Neural cell (in vitro differentiated cells): ENCODE measurements at regions not wholly inside any gene's neighbourhood (a gene's known extent, or its start where the extent isn't known, plus 50 kb on each side); places are given as distances from the start of the nearest gene placed in this dataset.

Source experiments
- H2AFZ ChIP-seq: fragments of 200-600, 300-800 bp; sonication (generic), shearing (Covaris generic); 2 replicates; pipeline ENCODE4 v1.6.0; 2014; ENCODE audit warnings: low read depth, mild to moderate bottlenecking, antibody characterized with exemption, low read length, moderate library complexity
- H3F3A ChIP-seq: fragments of 200-600 bp; shearing (Covaris generic); 2 replicates; pipeline ENCODE4 v1.6.1; 2016; ENCODE audit warnings: mild to moderate bottlenecking, moderate library complexity, mixed read lengths, antibody characterized with exemption, low read length; ENCODE audit not compliant: insufficient read depth, poor library complexity, severe bottlenecking
- H3K27ac ChIP-seq: fragments of 200-600, 300-800 bp; sonication (generic), shearing (Covaris generic); 2 replicates; pipeline ENCODE4 v1.5.1; 2014; ENCODE audit warnings: mild to moderate bottlenecking, low read length, moderate library complexity
- H3K27me3 ChIP-seq: fragments of 300-800, 200-600 bp; sonication (generic), shearing (Covaris generic); 2 replicates; pipeline ENCODE4 v1.6.0; 2014; ENCODE audit warnings: mild to moderate bottlenecking, low read depth, low read length, moderate library complexity; ENCODE audit not compliant: insufficient read depth
- H3K36me3 ChIP-seq: fragments of 300-800, 200-600 bp; sonication (generic), shearing (Covaris generic); 2 replicates; pipeline ENCODE4 v1.5.1; 2014; ENCODE audit warnings: mild to moderate bottlenecking, antibody characterized with exemption, low read length, moderate library complexity; ENCODE audit not compliant: insufficient read depth
- H3K4me2 ChIP-seq: fragments of 300-800, 200-600 bp; sonication (generic), shearing (Covaris generic); 2 replicates; pipeline ENCODE4 v1.6.0; 2014; ENCODE audit warnings: mild to moderate bottlenecking, low read length
- H3K4me3 ChIP-seq: fragments of 300-800, 200-600 bp; sonication (generic), shearing (Covaris generic); 2 replicates; pipeline ENCODE4 v1.5.1; 2014; ENCODE audit warnings: mild to moderate bottlenecking, low read length, moderate library complexity
- H3K79me2 ChIP-seq: fragments of 200-600 bp; shearing (Covaris generic); replicated peaks from 2 replicates; pipeline ENCODE4 v1.6.0; 2014; ENCODE audit warnings: mild to moderate bottlenecking, low read length, moderate library complexity; ENCODE audit not compliant: insufficient read depth
- H3K9ac ChIP-seq: fragments of 300-800, 200-600 bp; sonication (generic), shearing (Covaris generic); 2 replicates; pipeline ENCODE4 v1.6.1; 2016; ENCODE audit warnings: mild to moderate bottlenecking, low read length, mixed read lengths
- H3K9me2 ChIP-seq: fragments of 200-600 bp; shearing (Covaris generic); 2 replicates; pipeline ENCODE4 v1.6.1; 2016; ENCODE audit warnings: mild to moderate bottlenecking, low read length, mixed read lengths; ENCODE audit not compliant: insufficient read depth
- H3K9me3 ChIP-seq: fragments of 200-600, 300-800 bp; sonication (generic), shearing (Covaris generic); 2 replicates; pipeline ENCODE4 v1.6.1; 2016; ENCODE audit warnings: mild to moderate bottlenecking, mixed run types, low read length, moderate library complexity, mixed read lengths
- H4K20me1 ChIP-seq: fragments of 200-600 bp; shearing (Covaris generic); 2 replicates; pipeline ENCODE4 v1.6.1; 2016; ENCODE audit warnings: mild to moderate bottlenecking, mixed run types; ENCODE audit not compliant: insufficient read depth
- CTCF ChIP-seq: fragments of 450-650 bp; IDR thresholded peaks from 2 replicates; pipeline ENCODE4 v1.5.1; 2014; ENCODE audit warnings: antibody characterized with exemption, mild to moderate bottlenecking, moderate library complexity; ENCODE audit not compliant: poor library complexity, severe bottlenecking
- EP300 ChIP-seq: fragments of 450-650 bp; conservative IDR thresholded peaks from 2 replicates; pipeline ENCODE4 v1.6.1; 2014; ENCODE audit warnings: antibody characterized with exemption, mild to moderate bottlenecking, moderate library complexity; ENCODE audit not compliant: poor library complexity, severe bottlenecking
- EZH2 ChIP-seq: fragments of 200-600, 300-800 bp; shearing (Covaris generic), sonication (generic); IDR thresholded peaks from 2 replicates; pipeline ENCODE4 v1.6.1; 2014; ENCODE audit warnings: antibody characterized with exemption, low read length, borderline replicate concordance, mild to moderate bottlenecking; ENCODE audit not compliant: insufficient read depth, poor library complexity, severe bottlenecking
- MXI1 ChIP-seq: fragments of 450-650 bp; conservative IDR thresholded peaks from 2 replicates; pipeline ENCODE4 v1.6.1; 2014; ENCODE audit warnings: antibody characterized with exemption, mild to moderate bottlenecking; ENCODE audit not compliant: poor library complexity, severe bottlenecking
- POLR2AphosphoS5 ChIP-seq: IDR thresholded peaks from 2 replicates; pipeline ENCODE4 v1.6.1; 2012
- RAD21 ChIP-seq: fragments of 450-650 bp; conservative IDR thresholded peaks from 2 replicates; pipeline ENCODE4 v1.6.1; 2014; ENCODE audit warnings: antibody characterized with exemption, mild to moderate bottlenecking, moderate library complexity
- REST ChIP-seq: IDR thresholded peaks from 2 replicates; pipeline ENCODE4 v1.6.1; 2012; ENCODE audit warnings: borderline replicate concordance
- SMC3 ChIP-seq: fragments of 450-650 bp; conservative IDR thresholded peaks from 2 replicates; pipeline ENCODE4 v1.6.1; 2014; ENCODE audit warnings: antibody characterized with exemption, mild to moderate bottlenecking, moderate library complexity; ENCODE audit not compliant: poor library complexity
- TAF1 ChIP-seq: IDR thresholded peaks from 2 replicates; pipeline ENCODE4 v1.6.1; 2012; ENCODE audit warnings: low read depth

GRCh38 chr16:73215678-73216377 is 167.9 kb upstream of the ZFHX3 start:
- H3K9me2 ChIP-seq: no peaks in the 10 kb centered on the region
- no peak overlapping the region for H3K4me3 ChIP-seq
- H3K4me2 ChIP-seq: no peak overlapping the region
- no peaks in the 10 kb centered on the region for H3F3A ChIP-seq
- no peaks in the 10 kb centered on the region for H3K27me3 ChIP-seq
- H4K20me1 ChIP-seq: no peaks in the 10 kb centered on the region
- no peak overlapping the region for H3K27ac ChIP-seq
- H3K9ac ChIP-seq: no peak overlapping the region
- no peaks in the 10 kb centered on the region for H3K9me3 ChIP-seq
- no peaks in the 10 kb centered on the region for H3K36me3 ChIP-seq
- no peaks in the 10 kb centered on the region for H3K79me2 ChIP-seq
- no peak for TF ChIP-seq TAF1
- TF ChIP-seq REST: no peak
- no peak for TF ChIP-seq POLR2AphosphoS5
- no peak for TF ChIP-seq SMC3
- no peak for TF ChIP-seq RAD21
- no peak overlapping the region for H2AFZ ChIP-seq

GRCh38 chr16:73214825-73215677 is 167.1 kb upstream of the ZFHX3 start:
- H3K27ac ChIP-seq: no peak overlapping the region
- no peak overlapping the region for H2AFZ ChIP-seq

More at GRCh38 chr16:73214825-73215677, 167.1 kb upstream of the ZFHX3 start:
- Histone ChIP-seq H3F3A (no peaks in the 10 kb centered on the region), H3K9me3 (no peaks in the 10 kb centered on the region), H3K4me2 (no peak overlapping the region), H3K9me2 (no peaks in the 10 kb centered on the region), H3K79me2 (no peaks in the 10 kb centered on the region), H3K27me3 (no peaks in the 10 kb centered on the region), H4K20me1 (no peaks in the 10 kb centered on the region), H3K36me3 (no peaks in the 10 kb centered on the region), H3K9ac (no peak overlapping the region), H3K4me3 (no peak overlapping the region)
- TF ChIP-seq MXI1 (no peak), REST (no peak), RAD21 (no peak), POLR2AphosphoS5 (no peak), SMC3 (no peak), TAF1 (no peak), EP300 (no peak), CTCF (no peak), EZH2 (no peak)
